Stomach smooth muscle (tissue), 2 donors: ENCODE measurements at regions not wholly inside any gene's neighbourhood (a gene's known extent, or its start where the extent isn't known, plus 50 kb on each side); places are given as distances from the start of the nearest gene placed in this dataset.

Experiments
- H3K27ac ChIP-seq: one replicate; pipeline ENCODE4 v1.7.0; 2013; ENCODE audit warnings: mild to moderate bottlenecking, low read length, inconsistent platforms
- H3K27me3 ChIP-seq, 2 donors: one replicate each; pipeline ENCODE4 v1.7.0; 2013; ENCODE audit warnings: low read length in 2 of 2; ENCODE audit not compliant: insufficient read depth in 2 of 2, control insufficient read depth in 1 of 2
- H3K36me3 ChIP-seq, 2 donors: one replicate each; pipeline ENCODE4 v1.7.0; 2013; ENCODE audit warnings: low read length in 2 of 2; ENCODE audit not compliant: control insufficient read depth in 2 of 2, insufficient read depth in 2 of 2
- H3K4me1 ChIP-seq: one replicate; pipeline ENCODE4 v1.7.0; 2013; ENCODE audit warnings: low read length; ENCODE audit not compliant: control insufficient read depth, insufficient read depth
- H3K4me3 ChIP-seq, 2 donors: one replicate each; pipeline ENCODE4 v1.7.0; 2013; ENCODE audit warnings: low read length in 2 of 2
- H3K9ac ChIP-seq, 2 donors: one replicate each; pipeline ENCODE4 v1.7.0; 2013; ENCODE audit warnings: low read length in 2 of 2, mild to moderate bottlenecking in 1 of 2
- H3K9me3 ChIP-seq, 2 donors: one replicate each; pipeline ENCODE4 v1.7.0; 2013; ENCODE audit warnings: low read length in 2 of 2; ENCODE audit not compliant: control insufficient read depth in 2 of 2
- donor health status: healthy.
- donor health status: Pancreatic carcinoma.

DNA sequence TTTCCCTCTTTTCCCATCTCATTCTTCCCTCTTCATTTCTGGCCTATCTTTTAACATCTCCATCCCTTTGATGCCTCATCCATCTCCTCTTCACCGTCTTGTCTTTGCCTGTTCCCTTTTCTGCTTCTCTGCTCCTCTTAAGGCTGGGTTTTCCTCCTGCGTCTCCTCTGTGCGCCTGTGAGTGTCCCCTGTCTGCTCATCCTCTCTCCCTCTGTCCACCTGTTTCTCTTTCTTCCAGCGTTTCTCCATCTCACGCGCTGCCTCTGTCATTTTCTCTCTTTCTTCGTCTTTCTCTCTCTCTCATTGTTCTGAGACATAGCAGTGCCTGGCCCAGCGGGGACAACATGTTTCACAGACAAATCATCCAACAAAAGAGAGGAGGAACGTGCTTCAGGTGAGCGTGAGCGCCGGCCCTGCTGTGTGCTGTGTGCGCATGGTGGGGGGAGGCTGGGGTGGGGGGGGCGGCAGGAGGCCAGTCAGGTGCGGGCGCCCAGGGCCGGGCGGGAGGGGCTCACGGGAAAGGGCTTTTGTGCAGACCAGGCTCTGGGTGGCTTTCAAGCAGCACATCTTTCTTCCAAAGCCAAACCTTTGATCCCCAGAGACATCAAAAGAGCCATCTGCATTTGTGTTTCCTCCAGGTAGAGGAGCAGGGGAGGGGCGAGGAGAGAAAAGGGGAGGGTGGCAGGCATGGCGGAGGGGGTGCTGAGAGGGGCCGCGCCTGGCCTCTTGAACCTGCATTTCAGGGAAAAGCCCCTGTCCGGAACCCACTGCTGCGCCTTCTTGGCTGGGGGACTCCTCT is 121.3 kb downstream of the VEGFA start:
- H3K9ac ChIP-seq = no peak overlapping the region
- H3K27ac ChIP-seq = no peak overlapping the region
- no peak overlapping the region for H3K4me3 ChIP-seq
- no peaks in the 10 kb centered on the region for H3K9me3 ChIP-seq
- no peaks in the 10 kb centered on the region for H3K27me3 ChIP-seq
- no peaks in the 10 kb centered on the region for H3K4me1 ChIP-seq
- no peaks in the 10 kb centered on the region for H3K36me3 ChIP-seq

DNA sequence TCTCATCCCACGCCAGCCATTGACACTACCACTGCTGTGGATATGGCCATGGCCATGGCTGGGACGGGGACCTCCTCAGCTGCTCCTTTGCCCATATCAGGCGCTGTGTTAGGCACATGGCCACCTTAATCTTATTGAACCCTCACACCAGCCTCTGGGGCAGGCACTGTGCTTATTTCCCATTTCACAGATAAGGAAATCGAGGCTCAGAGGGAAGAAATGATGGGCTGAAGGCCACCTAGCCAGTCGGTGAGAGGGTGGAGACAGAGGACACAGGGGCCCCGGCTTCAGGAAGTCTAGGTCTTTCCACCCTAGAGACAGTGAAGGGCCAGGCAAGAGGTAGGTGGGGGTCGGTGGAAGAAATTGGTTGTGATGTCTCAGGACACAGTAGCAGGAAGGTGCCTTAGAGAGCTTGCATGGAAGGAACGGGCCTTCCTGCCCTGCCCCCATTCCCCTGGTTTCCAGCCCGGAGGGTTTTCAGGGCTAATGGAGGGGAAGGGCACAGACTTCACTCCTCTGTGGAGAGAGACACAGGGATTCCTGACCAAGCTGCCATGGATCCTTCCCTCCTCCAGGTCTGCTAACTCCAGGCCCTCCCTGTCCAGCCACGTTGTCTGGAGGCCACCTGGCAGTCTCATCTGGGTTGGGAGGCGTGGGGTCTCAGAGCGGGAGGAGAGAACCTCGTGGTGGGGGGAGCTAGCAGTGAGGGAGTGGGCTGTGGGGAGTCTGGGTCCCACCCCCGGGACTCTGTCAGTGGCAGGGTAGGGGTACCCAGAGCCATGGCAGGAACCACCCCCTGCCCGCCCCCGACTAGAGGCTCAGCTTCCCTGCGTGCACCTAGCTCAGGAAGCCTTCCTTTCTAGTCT is 120.4 kb downstream of the VEGFA start:
- Histone ChIP-seq H3K4me1 (no peaks in the 10 kb centered on the region), H3K27ac (no peak overlapping the region), H3K9me3 (no peaks in the 10 kb centered on the region), H3K4me3 (no peak overlapping the region), H3K9ac (no peak overlapping the region), H3K36me3 (no peaks in the 10 kb centered on the region), H3K27me3 (no peaks in the 10 kb centered on the region)

DNA sequence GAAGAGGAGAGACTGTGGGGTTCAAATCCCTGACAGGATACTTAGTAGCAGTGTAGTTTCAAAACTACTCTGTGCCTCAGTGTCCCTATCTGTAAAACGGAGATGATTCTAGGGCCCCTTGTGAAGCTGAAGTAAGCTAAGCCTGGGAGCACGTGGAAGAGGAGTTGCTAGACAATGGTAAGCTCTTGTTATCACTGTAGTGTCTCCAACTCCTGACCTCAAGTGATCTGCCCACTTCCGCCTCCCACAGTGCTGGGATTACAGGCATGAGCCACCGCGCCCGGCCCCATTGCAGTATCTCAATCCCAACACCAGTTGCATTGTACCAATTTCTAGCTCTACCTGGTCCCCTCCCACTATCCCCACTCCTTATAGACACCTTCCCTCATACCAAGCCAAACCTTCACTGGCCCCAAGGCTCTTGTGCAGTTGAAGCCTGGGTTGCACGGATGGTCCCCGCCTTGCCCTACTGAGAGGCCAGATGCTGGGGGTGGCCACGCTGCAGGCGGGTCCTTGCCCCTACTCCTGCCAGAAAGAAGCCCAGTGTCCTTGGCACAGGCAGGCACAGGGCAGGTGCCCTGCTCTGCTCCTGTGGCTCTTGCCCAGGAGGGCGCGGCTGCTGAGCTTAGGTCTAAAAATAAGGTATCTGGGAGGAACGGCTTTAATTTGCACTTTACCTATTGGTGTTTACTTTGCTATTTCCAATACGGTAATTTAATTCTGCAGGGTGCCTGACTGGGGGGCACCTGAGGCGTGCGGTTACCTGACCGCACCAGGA is 118.1 kb downstream of the VEGFA start:
- Histone ChIP-seq H3K4me3 (no peak overlapping the region), H3K27ac (no peak overlapping the region), H3K27me3 (no peaks in the 10 kb centered on the region), H3K9me3 (no peaks in the 10 kb centered on the region), H3K9ac (no peak overlapping the region), H3K4me1 (peaks cover 2% of the 10 kb centered on the region), H3K36me3 (no peaks in the 10 kb centered on the region)

DNA sequence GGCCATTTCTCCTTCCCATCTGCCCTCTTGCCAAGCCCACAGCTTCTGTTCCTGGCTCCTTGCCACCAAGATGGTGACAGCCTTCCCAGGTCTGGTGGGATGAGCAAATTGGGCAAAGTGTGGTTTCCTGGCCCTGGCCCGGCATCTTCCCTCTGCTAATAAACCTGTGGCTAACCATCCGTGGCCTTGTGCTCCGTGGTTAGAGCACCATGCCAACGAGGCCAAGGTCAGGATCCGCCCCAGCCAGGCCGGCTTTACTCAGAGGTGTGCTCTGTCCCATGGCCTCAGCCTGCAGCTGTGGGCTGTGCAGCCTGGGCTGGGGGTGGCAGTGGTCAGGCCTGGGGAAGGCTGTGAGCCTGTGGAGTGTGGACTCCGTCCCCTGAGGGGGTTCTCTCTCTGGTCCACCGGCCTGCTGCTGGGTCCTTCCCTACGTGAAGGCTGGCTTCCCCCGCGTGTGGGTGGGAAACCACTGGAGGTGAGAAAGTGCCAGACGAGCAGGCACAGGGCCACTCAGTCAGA is 117.4 kb downstream of the VEGFA start:
- Histone ChIP-seq H3K27ac (no peak overlapping the region), H3K9me3 (no peaks in the 10 kb centered on the region), H3K4me3 (no peak overlapping the region), H3K4me1 (peaks cover 2% of the 10 kb centered on the region), H3K9ac (no peak overlapping the region), H3K36me3 (no peaks in the 10 kb centered on the region), H3K27me3 (no peaks in the 10 kb centered on the region)

DNA sequence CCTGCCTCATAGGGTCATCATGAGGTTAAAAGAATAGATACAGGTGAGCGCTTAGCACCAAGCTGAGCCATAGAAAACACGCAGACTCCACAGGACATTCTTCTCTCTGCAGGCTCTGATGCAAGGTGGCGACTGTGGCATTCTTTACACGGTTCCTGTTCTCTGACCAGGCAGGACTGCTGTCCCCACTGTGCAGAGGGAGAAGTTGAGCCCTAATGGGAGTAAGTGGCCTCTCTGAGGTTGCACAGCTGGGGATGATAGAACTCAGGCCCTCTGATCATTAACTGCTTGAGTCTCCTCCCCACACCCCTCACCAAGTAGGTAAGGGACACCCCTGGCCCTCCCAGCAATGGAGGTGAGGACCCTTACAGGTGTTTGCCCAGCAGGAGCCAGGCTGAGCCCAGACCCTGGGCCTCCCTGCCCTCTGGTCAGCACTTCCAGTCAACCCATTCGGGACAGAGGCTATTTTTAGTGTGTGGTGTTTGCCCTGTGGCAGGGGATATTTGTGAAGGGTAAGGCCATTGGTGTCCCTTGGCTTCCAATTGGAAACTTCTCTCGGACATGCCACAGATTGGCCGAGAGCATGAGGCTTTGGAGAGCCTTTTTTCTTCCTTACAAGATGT is 116.8 kb downstream of the VEGFA start:
- Histone ChIP-seq H3K4me1 (peaks cover 2% of the 10 kb centered on the region), H3K27me3 (no peaks in the 10 kb centered on the region), H3K4me3 (no peak overlapping the region), H3K9me3 (no peaks in the 10 kb centered on the region), H3K9ac (no peak overlapping the region), H3K36me3 (no peaks in the 10 kb centered on the region), H3K27ac (no peak overlapping the region)

DNA sequence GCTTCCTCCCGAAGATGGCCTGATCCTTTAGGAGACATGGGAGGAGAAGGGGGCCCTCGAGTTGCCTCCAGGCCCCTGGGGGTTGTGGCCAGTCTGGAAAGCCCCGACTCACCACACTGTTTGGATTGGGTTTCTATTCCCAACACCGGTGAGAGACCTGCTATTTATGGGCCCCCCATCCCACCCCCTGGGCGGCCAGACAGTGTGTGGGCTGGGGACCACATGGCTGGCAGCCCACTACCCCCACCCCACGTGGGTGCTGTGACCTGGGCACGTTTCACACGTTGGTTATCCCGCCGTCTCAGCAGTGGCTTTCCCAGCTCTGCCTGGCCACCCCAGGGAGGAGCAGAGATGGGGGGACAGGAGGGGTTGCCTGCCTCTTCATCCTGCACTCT is 116.1 kb downstream of the VEGFA start:
- peaks cover 2% of the 10 kb centered on the region for H3K4me1 ChIP-seq
- H3K27ac ChIP-seq = no peak overlapping the region
- no peak overlapping the region for H3K9ac ChIP-seq
- H3K4me3 ChIP-seq = no peak overlapping the region
- no peaks in the 10 kb centered on the region for H3K9me3 ChIP-seq
- no peaks in the 10 kb centered on the region for H3K36me3 ChIP-seq
- H3K27me3 ChIP-seq = no peaks in the 10 kb centered on the region

DNA sequence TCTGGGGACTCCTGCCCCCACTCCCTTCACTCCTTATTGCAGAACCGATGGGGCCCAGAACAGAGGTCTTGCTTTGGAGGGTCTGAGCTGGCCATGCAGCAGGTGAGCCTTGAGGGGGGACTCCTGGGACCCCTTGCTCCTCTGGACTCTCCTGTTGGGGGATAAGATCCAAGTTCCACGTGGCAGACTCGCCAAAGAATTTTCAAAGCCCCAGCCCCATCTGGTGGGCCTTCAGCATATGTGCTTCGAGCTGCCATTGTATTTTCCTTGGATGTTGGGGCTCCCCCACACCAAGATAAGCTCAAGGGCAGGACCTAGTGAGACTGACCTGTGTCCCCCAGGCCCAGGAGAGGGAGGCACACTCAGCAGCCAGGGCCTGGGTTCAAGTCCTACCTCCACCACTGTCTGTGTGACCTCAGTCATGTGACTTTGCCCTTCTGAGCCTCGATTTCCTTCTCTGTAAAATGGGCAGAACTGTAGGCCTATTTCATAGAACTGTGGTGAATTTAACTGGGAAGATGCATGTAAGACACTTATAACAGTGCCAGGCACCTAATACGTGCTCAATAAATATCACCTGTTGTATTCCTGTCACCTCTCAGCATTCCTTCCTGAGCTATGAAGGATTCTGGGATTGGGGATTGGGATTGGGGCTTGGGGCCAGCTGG is 115.5 kb downstream of the VEGFA start:
- peaks cover 2% of the 10 kb centered on the region for H3K4me1 ChIP-seq
- H3K9ac ChIP-seq = no peak overlapping the region
- no peaks in the 10 kb centered on the region for H3K27me3 ChIP-seq
- no peak overlapping the region for H3K4me3 ChIP-seq
- H3K36me3 ChIP-seq = no peaks in the 10 kb centered on the region
- H3K9me3 ChIP-seq = no peaks in the 10 kb centered on the region
- H3K27ac ChIP-seq = no peak overlapping the region

DNA sequence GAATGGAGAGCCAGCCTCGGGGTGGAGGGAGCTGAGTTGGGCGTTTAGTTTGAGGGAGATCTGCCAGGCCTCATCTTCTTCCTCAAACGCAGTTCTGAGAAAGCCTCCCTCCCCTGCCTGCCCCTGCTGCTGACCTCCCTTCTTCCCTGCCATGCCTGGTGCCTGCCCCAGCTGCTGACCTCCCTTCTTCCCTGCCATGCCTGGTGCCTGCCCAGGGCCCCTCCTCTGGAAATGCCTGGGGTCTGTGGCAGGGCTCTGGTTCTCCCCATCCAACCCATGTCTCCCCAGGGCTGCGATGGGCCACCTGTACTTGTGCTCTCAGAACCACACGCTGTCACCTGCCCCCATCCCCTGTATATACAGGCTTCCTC is 114.6 kb downstream of the VEGFA start:
- Histone ChIP-seq H3K36me3 (no peaks in the 10 kb centered on the region), H3K27me3 (no peaks in the 10 kb centered on the region), H3K27ac (no peak overlapping the region), H3K4me1 (peaks cover 2% of the 10 kb centered on the region), H3K9ac (no peak overlapping the region), H3K4me3 (no peak overlapping the region), H3K9me3 (no peaks in the 10 kb centered on the region)

DNA sequence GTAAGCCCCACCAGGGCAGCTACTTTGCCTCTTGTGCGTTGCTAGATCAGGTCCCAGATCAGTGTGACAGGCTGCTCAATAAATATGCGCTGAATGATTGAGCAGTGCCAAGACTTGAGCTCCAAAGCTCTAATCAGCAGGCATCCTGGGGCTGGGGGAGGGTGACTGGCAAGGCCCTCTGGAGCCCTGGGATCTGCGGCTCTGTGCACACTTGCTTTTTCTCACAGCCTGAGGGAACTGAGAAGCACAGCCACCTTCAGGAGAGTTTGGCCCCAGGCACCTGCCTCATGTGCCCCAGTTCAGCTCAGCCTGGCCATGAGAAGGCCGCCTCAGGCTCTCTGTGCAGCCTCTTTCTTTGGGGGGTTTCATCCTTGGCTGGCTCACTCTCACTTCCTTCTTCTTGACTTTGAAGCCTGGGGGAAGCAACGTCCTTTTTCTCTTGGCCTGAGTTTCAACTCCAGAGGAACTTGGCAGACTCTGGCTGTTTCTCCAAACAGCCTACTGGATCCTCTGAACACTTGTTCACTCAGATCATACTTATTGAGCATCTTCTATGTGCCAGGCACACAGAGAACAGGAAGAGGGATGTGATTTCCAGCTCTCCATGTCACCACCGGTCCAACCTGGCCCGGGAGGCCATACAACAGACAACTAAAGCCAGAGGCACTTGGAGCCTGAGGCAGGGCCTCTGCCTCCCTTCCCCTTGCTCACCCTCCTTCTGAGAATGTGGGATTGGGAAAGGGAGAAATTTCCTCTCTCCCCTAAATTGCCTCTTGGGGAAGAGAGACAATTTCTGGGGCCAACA is 114.0 kb downstream of the VEGFA start:
- Histone ChIP-seq H3K4me3 (no peak overlapping the region), H3K9ac (no peak overlapping the region), H3K36me3 (no peaks in the 10 kb centered on the region), H3K9me3 (no peaks in the 10 kb centered on the region), H3K27ac (no peak overlapping the region), H3K4me1 (peaks cover 2% of the 10 kb centered on the region), H3K27me3 (no peaks in the 10 kb centered on the region)
